SK-N-SH (cell line): ENCODE measurements at regions not wholly inside any gene's neighbourhood (a gene's known extent, or its start where the extent isn't known, plus 50 kb on each side); places are given as distances from the start of the nearest gene placed in this dataset.

Source experiments
- CTCF ChIA-PET: fragments of 300-600, 350-600 bp; formaldehyde crosslinking; extraction: SDS; loops from one replicate; lab custom pipeline; 2021; lab: Yijun Ruan, JAX
- POLR2A ChIA-PET: fragments of 350-600 bp; sonication (Branson Sonifier 250); formaldehyde crosslinking; extraction: SDS; loops from one replicate; lab custom pipeline; 2020; ENCODE audit warnings: antibody characterized with exemption, inconsistent platforms; lab: Yijun Ruan, JAX
- DNase-seq: peaks from one replicate; pipeline ENCODE4 v3.0.0; 2012
- H2AFZ ChIP-seq: fragments of 200-600 bp; sonication (generic); 2 replicates; pipeline ENCODE4 v1.8.1; 2016; ENCODE audit warnings: antibody characterized with exemption, mild to moderate bottlenecking, low read depth
- H3F3A ChIP-seq: fragments of 200-600 bp; sonication (generic); replicated peaks from 2 replicates; pipeline ENCODE3; 2016; ENCODE audit warnings: antibody characterized with exemption, mild to moderate bottlenecking; ENCODE audit not compliant: insufficient read depth
- H3K27ac ChIP-seq, 2 experiments: fragments of 200-500 bp in 1 of 2; fragments of 200-600 bp in 1 of 2; sonication (Bioruptor generic) in 1 of 2; sonication (generic), shearing (Covaris generic) in 1 of 2; 2 replicates each; pipeline versions ENCODE4 v1.5.1 to v1.6.1; 2014 to 2016; ENCODE audit warnings: low read depth in 2 of 2, inconsistent platforms in 1 of 2, low read length in 1 of 2, mild to moderate bottlenecking in 1 of 2, mixed read lengths in 1 of 2
- H3K27me3 ChIP-seq: fragments of 200-600 bp; sonication (generic), shearing (Covaris generic); 2 replicates; pipeline ENCODE4 v1.6.1; 2016; ENCODE audit warnings: mixed run types; ENCODE audit not compliant: insufficient read depth
- H3K36me3 ChIP-seq, 2 experiments: fragments of 200-500 bp in 1 of 2; fragments of 200-600 bp in 1 of 2; sonication (Bioruptor generic) in 1 of 2; sonication (generic) in 1 of 2; replicated peaks in 1 of 2; 2 replicates each; pipeline versions ENCODE3 to v1.5.1; 2014 to 2016; ENCODE audit warnings: low read length in 1 of 2, mild to moderate bottlenecking in 1 of 2; ENCODE audit not compliant: insufficient read depth in 2 of 2, control insufficient read depth in 1 of 2
- H3K4me1 ChIP-seq, 2 experiments: fragments of 200-500 bp in 1 of 2; fragments of 200-600 bp in 1 of 2; sonication (Bioruptor generic) in 1 of 2; sonication (generic), shearing (Covaris generic) in 1 of 2; 2 replicates each; pipeline versions ENCODE4 v1.5.1 to v1.6.1; 2014 to 2016; ENCODE audit warnings: low read depth in 1 of 2, low read length in 1 of 2, mixed run types in 1 of 2; ENCODE audit not compliant: insufficient read depth in 2 of 2, control insufficient read depth in 1 of 2
- H3K4me2 ChIP-seq: fragments of 200-600 bp; sonication (generic), shearing (Covaris generic); 2 replicates; pipeline ENCODE4 v1.6.1; 2017; ENCODE audit warnings: mixed run types
- H3K4me3 ChIP-seq, 2 experiments: fragments of 200-500 bp in 1 of 2; fragments of 200-600 bp in 1 of 2; sonication (Bioruptor generic) in 1 of 2; sonication (generic), shearing (Covaris generic) in 1 of 2; 2 replicates each; pipeline versions ENCODE4 v1.5.1 to v1.8.1; 2014 to 2016; ENCODE audit warnings: low read depth in 2 of 2, inconsistent platforms in 1 of 2, low read length in 1 of 2, mild to moderate bottlenecking in 1 of 2, mixed read lengths in 1 of 2, moderate library complexity in 1 of 2
- H3K79me2 ChIP-seq: fragments of 200-600 bp; sonication (generic); 2 replicates; pipeline ENCODE4 v1.8.1; 2017; ENCODE audit warnings: mild to moderate bottlenecking; ENCODE audit not compliant: insufficient read depth
- H3K9ac ChIP-seq: fragments of 200-600 bp; sonication (generic); 2 replicates; pipeline ENCODE4 v1.6.1; 2017; ENCODE audit warnings: mixed run types
- H3K9me2 ChIP-seq: fragments of 200-600 bp; sonication (generic); 2 replicates; pipeline ENCODE4 v1.6.1; 2017; ENCODE audit warnings: mixed run types
- H3K9me3 ChIP-seq: fragments of 200-600 bp; sonication (generic); 2 replicates; pipeline ENCODE4 v1.6.1; 2017; ENCODE audit warnings: mixed run types, mild to moderate bottlenecking, moderate library complexity
- H4K20me1 ChIP-seq: fragments of 200-600 bp; sonication (generic); 2 replicates; pipeline ENCODE4 v1.6.1; 2017; ENCODE audit warnings: mild to moderate bottlenecking, mixed run types; ENCODE audit not compliant: insufficient read depth
- CTCF ChIP-seq: fragments of 200-600 bp; sonication (generic); IDR thresholded peaks from 2 replicates; pipeline ENCODE4 v1.6.1; 2017; ENCODE audit warnings: antibody characterized with exemption, mild to moderate bottlenecking, moderate library complexity
- EZH2phosphoT487 ChIP-seq: fragments of 200-600 bp; sonication (generic); IDR thresholded peaks from 2 replicates; pipeline ENCODE4 v1.6.1; 2017; ENCODE audit warnings: low read depth, mixed run types, mild to moderate bottlenecking, antibody characterized with exemption, moderate library complexity, borderline replicate concordance
- FOXJ3 ChIP-seq: sonication (generic); formaldehyde crosslinking; IDR thresholded peaks from 2 replicates; pipeline ENCODE4 v1.5.1; 2020; ENCODE audit warnings: mild to moderate bottlenecking, missing genetic modification reagents
- GATA2 ChIP-seq: sonication (generic); formaldehyde crosslinking; IDR thresholded peaks from 2 replicates; pipeline ENCODE4 v1.5.0; 2020; ENCODE audit warnings: mild to moderate bottlenecking, missing genetic modification reagents
- JUND ChIP-seq: IDR thresholded peaks from 2 replicates; pipeline ENCODE4 v1.4.0; 2012
- MXI1 ChIP-seq: IDR thresholded peaks from 2 replicates; pipeline ENCODE4 v1.6.1; 2012; ENCODE audit warnings: mild to moderate bottlenecking, low read depth, low read length, improper control_type of control experiment
- POLR2AphosphoS5 ChIP-seq: IDR thresholded peaks from 2 replicates; pipeline ENCODE4 v1.6.1; 2012; ENCODE audit warnings: low read depth, low read length
- RCOR1 ChIP-seq: fragments of 150-350 bp; IDR thresholded peaks from 2 replicates; pipeline ENCODE4 v1.6.1; 2017; ENCODE audit warnings: antibody characterized with exemption, low read length
- RFX5 ChIP-seq: IDR thresholded peaks from 2 replicates; pipeline ENCODE4 v1.6.1; 2012; ENCODE audit warnings: mild to moderate bottlenecking, improper control_type of control experiment, low read length
- SIN3A ChIP-seq: IDR thresholded peaks from 2 replicates; pipeline ENCODE4 v1.6.1; 2012; ENCODE audit warnings: low read depth, mild to moderate bottlenecking, low read length, moderate library complexity, borderline replicate concordance
- SMC3 ChIP-seq: IDR thresholded peaks from 2 replicates; pipeline ENCODE4 v1.6.1; 2012; ENCODE audit warnings: low read depth, low read length, improper control_type of control experiment
- TCF12 ChIP-seq: IDR thresholded peaks from 2 replicates; pipeline ENCODE4 v1.4.0; 2012
- TF ChIP-seq, protein P1 (sequence below): IDR thresholded peaks from 2 replicates; pipeline ENCODE4 v1.6.1; 2012; ENCODE audit warnings: mild to moderate bottlenecking, low read depth, low read length, moderate library complexity
- TF ChIP-seq, protein P2 (sequence below): IDR thresholded peaks from 2 replicates; pipeline ENCODE4 v1.4.0; 2012; ENCODE audit warnings: low read depth
- TF ChIP-seq, protein P3 (sequence below): IDR thresholded peaks from 2 replicates; pipeline ENCODE4 v1.4.0; 2012; ENCODE audit warnings: low read depth, borderline replicate concordance

DNA sequence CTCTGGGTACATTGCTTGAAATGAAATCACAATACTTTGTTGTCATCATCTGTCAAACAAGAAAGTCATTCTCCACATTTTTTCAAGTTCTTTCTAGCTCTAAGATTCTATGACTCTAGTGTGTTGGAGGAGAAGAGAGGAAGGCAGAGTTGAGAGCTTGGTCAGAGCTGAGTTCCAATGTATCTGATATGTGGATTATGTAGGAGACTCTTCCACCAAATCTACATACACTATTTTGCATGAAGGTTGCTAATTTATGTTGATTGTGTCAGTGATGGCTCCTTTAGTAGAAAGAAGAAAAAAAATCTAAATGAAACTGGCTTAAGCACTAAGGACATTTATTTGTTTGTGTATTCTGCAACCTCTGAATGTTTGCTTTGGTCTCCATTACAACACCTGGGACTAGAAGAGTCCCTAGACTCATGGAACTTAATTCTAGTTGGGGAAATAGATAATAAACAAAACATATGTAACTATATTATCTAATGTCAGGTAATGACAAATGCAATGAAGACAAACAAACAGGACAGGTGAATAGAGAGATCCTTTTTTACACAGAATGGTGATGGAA, 691.9 kb downstream of the UQCRFS1 start:
- H3K27ac ChIP-seq, result no peak overlapping the region

More for the DNA sequence above, 691.9 kb downstream of the UQCRFS1 start:
- H3K79me2 ChIP-seq, result no peaks in the 10 kb centered on the region
- no peak overlapping the region for H3K4me3 ChIP-seq
- no peaks in the 10 kb centered on the region for H3K4me1 ChIP-seq
- TF ChIP-seq JUND (no peak), EZH2phosphoT487 (no peak), FOXJ3 (CRISPR knock-in tag) (no peak), RFX5 (no peak), SMC3 (no peak), GATA2 (no peak), MXI1 (no peak), RCOR1 (no peak), SIN3A (no peak), TCF12 (no peak), CTCF (no peak), POLR2AphosphoS5 (no peak)
- TF ChIP-seq, protein P1, sequence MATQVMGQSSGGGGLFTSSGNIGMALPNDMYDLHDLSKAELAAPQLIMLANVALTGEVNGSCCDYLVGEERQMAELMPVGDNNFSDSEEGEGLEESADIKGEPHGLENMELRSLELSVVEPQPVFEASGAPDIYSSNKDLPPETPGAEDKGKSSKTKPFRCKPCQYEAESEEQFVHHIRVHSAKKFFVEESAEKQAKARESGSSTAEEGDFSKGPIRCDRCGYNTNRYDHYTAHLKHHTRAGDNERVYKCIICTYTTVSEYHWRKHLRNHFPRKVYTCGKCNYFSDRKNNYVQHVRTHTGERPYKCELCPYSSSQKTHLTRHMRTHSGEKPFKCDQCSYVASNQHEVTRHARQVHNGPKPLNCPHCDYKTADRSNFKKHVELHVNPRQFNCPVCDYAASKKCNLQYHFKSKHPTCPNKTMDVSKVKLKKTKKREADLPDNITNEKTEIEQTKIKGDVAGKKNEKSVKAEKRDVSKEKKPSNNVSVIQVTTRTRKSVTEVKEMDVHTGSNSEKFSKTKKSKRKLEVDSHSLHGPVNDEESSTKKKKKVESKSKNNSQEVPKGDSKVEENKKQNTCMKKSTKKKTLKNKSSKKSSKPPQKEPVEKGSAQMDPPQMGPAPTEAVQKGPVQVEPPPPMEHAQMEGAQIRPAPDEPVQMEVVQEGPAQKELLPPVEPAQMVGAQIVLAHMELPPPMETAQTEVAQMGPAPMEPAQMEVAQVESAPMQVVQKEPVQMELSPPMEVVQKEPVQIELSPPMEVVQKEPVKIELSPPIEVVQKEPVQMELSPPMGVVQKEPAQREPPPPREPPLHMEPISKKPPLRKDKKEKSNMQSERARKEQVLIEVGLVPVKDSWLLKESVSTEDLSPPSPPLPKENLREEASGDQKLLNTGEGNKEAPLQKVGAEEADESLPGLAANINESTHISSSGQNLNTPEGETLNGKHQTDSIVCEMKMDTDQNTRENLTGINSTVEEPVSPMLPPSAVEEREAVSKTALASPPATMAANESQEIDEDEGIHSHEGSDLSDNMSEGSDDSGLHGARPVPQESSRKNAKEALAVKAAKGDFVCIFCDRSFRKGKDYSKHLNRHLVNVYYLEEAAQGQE, result no peak
- TF ChIP-seq, protein P2, sequence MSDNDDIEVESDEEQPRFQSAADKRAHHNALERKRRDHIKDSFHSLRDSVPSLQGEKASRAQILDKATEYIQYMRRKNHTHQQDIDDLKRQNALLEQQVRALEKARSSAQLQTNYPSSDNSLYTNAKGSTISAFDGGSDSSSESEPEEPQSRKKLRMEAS, result no peak
- TF ChIP-seq, protein P3, sequence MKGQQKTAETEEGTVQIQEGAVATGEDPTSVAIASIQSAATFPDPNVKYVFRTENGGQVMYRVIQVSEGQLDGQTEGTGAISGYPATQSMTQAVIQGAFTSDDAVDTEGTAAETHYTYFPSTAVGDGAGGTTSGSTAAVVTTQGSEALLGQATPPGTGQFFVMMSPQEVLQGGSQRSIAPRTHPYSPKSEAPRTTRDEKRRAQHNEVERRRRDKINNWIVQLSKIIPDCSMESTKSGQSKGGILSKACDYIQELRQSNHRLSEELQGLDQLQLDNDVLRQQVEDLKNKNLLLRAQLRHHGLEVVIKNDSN, result no peak
- no peaks in the 10 kb centered on the region for H4K20me1 ChIP-seq
- no peaks in the 10 kb centered on the region for H3K9me3 ChIP-seq
- H3K36me3 ChIP-seq, result no peaks in the 10 kb centered on the region
- ChIA-PET CTCF (no interaction called here), POLR2A (no interaction called here)
- no peak overlapping the region for H3K4me2 ChIP-seq
- H3F3A ChIP-seq, result no peaks in the 10 kb centered on the region
- H2AFZ ChIP-seq, result no peak overlapping the region
- H3K27me3 ChIP-seq, result no peaks in the 10 kb centered on the region
- no peak for DNase-seq
- H3K9ac ChIP-seq, result no peak overlapping the region
- no peaks in the 10 kb centered on the region for H3K9me2 ChIP-seq
